H1 (cell line): ENCODE measurements at regions not wholly inside any gene's neighbourhood (a gene's known extent, or its start where the extent isn't known, plus 50 kb on each side); places are given as distances from the start of the nearest gene placed in this dataset.

ENCODE experiments used
- CTCF ChIA-PET: fragments of 300-600 bp; sonication (Branson Sonifier 250); formaldehyde crosslinking; loops from one replicate; lab custom pipeline; 2021; ENCODE audit not compliant: partially characterized antibody; lab: Charles Lee
- POLR2A ChIA-PET: fragments of 300-600 bp; sonication (Branson Sonifier 250); formaldehyde crosslinking; loops from one replicate; lab custom pipeline; 2021; ENCODE audit warnings: inconsistent platforms; ENCODE audit not compliant: partially characterized antibody; lab: Charles Lee
- DNase-seq, 2 experiments: peaks; one replicate each; pipeline versions ENCODE4 v3.0.0 to v3.0.0-alpha.2; 2010 to 2022; ENCODE audit warnings: low spot score in 2 of 2, low read depth in 1 of 2, mixed read lengths in 1 of 2
- FAIRE-seq: peaks from 2 replicates; lab custom pipeline; 2011; peaks lifted over from hg19 to GRCh38; lab: Jason Lieb, UNC
- H2AFZ ChIP-seq: 2 replicates; pipeline ENCODE4 v1.8.1; 2012; ENCODE audit warnings: low read length, inconsistent platforms
- H2AK5ac ChIP-seq: 2 replicates; pipeline ENCODE4 v1.6.1; 2013; ENCODE audit warnings: low read depth, low read length
- H2BK120ac ChIP-seq: replicated peaks from 2 replicates; pipeline ENCODE3; 2013; ENCODE audit warnings: low read depth, low read length, inconsistent platforms
- H2BK12ac ChIP-seq: 2 replicates; pipeline ENCODE4 v1.6.1; 2013; ENCODE audit warnings: low read depth, low read length
- H2BK15ac ChIP-seq: 2 replicates; pipeline ENCODE4 v1.6.1; 2013; ENCODE audit warnings: low read length
- H2BK20ac ChIP-seq: 2 replicates; pipeline ENCODE4 v1.6.1; 2013; ENCODE audit warnings: low read length
- H2BK5ac ChIP-seq: 2 replicates; pipeline ENCODE4 v1.6.1; 2013; ENCODE audit warnings: low read depth, low read length
- H3K14ac ChIP-seq: 2 replicates; pipeline ENCODE4 v1.6.1; 2013; ENCODE audit warnings: inconsistent platforms; ENCODE audit not compliant: insufficient read length
- H3K18ac ChIP-seq: 2 replicates; pipeline ENCODE4 v1.6.1; 2013; ENCODE audit warnings: low read length; ENCODE audit errors: extremely low read depth
- H3K23ac ChIP-seq: 2 replicates; pipeline ENCODE4 v1.6.1; 2013; ENCODE audit warnings: inconsistent platforms; ENCODE audit not compliant: insufficient read length
- H3K23me2 ChIP-seq: 2 replicates; pipeline ENCODE4 v1.6.1; 2013; ENCODE audit warnings: low read depth, low read length
- H3K27ac ChIP-seq: 2 replicates; pipeline ENCODE4 v1.6.1; 2011; ENCODE audit warnings: low read depth, low read length, inconsistent platforms
- H3K27me3 ChIP-seq, 4 experiments: replicated peaks in 1 of 4; 1 replicate in 1 of 4; 2 replicates in 3 of 4; pipeline versions ENCODE4 v1.6.1 to v1.8.1; 2011 to 2013; ENCODE audit warnings: low read length in 3 of 4, mild to moderate bottlenecking in 3 of 4, inconsistent platforms in 2 of 4, mixed read lengths in 2 of 4, moderate library complexity in 1 of 4; ENCODE audit not compliant: control insufficient read depth in 3 of 4, insufficient read depth in 3 of 4; ENCODE audit errors: extremely low read depth in 1 of 4
- H3K36me3 ChIP-seq, 4 experiments: 2 replicates each; pipeline versions ENCODE4 v1.6.1 to v1.8.1; 2011 to 2013; ENCODE audit warnings: mild to moderate bottlenecking in 4 of 4, low read length in 3 of 4, moderate library complexity in 2 of 4, control low read depth in 1 of 4, inconsistent platforms in 1 of 4; ENCODE audit not compliant: insufficient read depth in 4 of 4, control insufficient read depth in 2 of 4
- H3K4ac ChIP-seq: replicated peaks from 2 replicates; pipeline ENCODE3; 2013; ENCODE audit warnings: low read length, low read depth, mixed read lengths, inconsistent platforms; ENCODE audit not compliant: insufficient read length
- H3K4me1 ChIP-seq, 4 experiments: replicated peaks in 1 of 4; 1 replicate in 1 of 4; 2 replicates in 3 of 4; pipeline versions ENCODE4 v1.6.1 to v1.8.1; 2011 to 2013; ENCODE audit warnings: low read length in 3 of 4, inconsistent platforms in 2 of 4, mixed read lengths in 1 of 4; ENCODE audit not compliant: insufficient read depth in 4 of 4, control insufficient read depth in 3 of 4
- H3K4me2 ChIP-seq, 2 experiments: 2 replicates each; pipeline versions ENCODE4 v1.6.1 to v1.8.1; 2011 to 2013; ENCODE audit warnings: low read depth in 2 of 2, low read length in 2 of 2, control low read depth in 1 of 2, inconsistent platforms in 1 of 2, mild to moderate bottlenecking in 1 of 2; ENCODE audit not compliant: insufficient read depth in 1 of 2
- H3K4me3 ChIP-seq, 4 experiments: fragments of 200-600, 300-600 bp in 1 of 4; sonication (generic), shearing (Covaris generic), sonication (Bioruptor Twin) in 1 of 4; 2 replicates each; pipeline versions ENCODE4 v1.5.1 to v1.8.1; 2011 to 2016; ENCODE audit warnings: low read length in 4 of 4, low read depth in 3 of 4, control low read depth in 2 of 4, inconsistent platforms in 2 of 4, mild to moderate bottlenecking in 2 of 4, mixed read lengths in 1 of 4, moderate library complexity in 1 of 4; ENCODE audit not compliant: insufficient read depth in 2 of 4; ENCODE audit errors: extremely low read depth in 1 of 4
- H3K56ac ChIP-seq: replicated peaks from 2 replicates; pipeline ENCODE3; 2013; ENCODE audit warnings: low read depth, mild to moderate bottlenecking, mixed read lengths, low read length, inconsistent platforms; ENCODE audit not compliant: insufficient read length
- H3K79me1 ChIP-seq: 2 replicates; pipeline ENCODE4 v1.6.1; 2013; ENCODE audit warnings: low read depth, low read length, control low read depth
- H3K79me2 ChIP-seq, 2 experiments: 2 replicates each; pipeline versions ENCODE4 v1.6.1 to v1.8.1; 2012 to 2013; ENCODE audit warnings: low read length in 2 of 2, mild to moderate bottlenecking in 2 of 2, inconsistent platforms in 1 of 2; ENCODE audit not compliant: insufficient read depth in 2 of 2, control insufficient read depth in 1 of 2
- H3K9ac ChIP-seq, 4 experiments: replicated peaks in 1 of 4; 1 replicate in 1 of 4; 2 replicates in 3 of 4; pipeline versions ENCODE4 v1.6.1 to v1.8.1; 2011 to 2013; ENCODE audit warnings: low read depth in 3 of 4, low read length in 3 of 4, control low read depth in 2 of 4, mild to moderate bottlenecking in 2 of 4, moderate library complexity in 2 of 4, inconsistent platforms in 1 of 4; ENCODE audit errors: extremely low read depth in 1 of 4
- H3K9me3 ChIP-seq, 2 experiments: 2 replicates each; pipeline versions ENCODE4 v1.6.1 to v1.8.1; 2012 to 2013; ENCODE audit warnings: mild to moderate bottlenecking in 2 of 2, moderate library complexity in 2 of 2, control low read depth in 1 of 2, inconsistent platforms in 1 of 2, low read depth in 1 of 2, low read length in 1 of 2, mixed read lengths in 1 of 2; ENCODE audit not compliant: insufficient read depth in 2 of 2
- H4K20me1 ChIP-seq, 2 experiments: replicated peaks in 1 of 2; 2 replicates each; pipeline versions ENCODE3 to v1.8.1; 2011 to 2013; ENCODE audit warnings: inconsistent platforms in 2 of 2, low read length in 2 of 2, mild to moderate bottlenecking in 1 of 2; ENCODE audit not compliant: insufficient read depth in 2 of 2, control insufficient read depth in 1 of 2
- H4K5ac ChIP-seq: 2 replicates; pipeline ENCODE4 v1.6.1; 2013; ENCODE audit warnings: low read length, low read depth, mixed read lengths, inconsistent platforms; ENCODE audit not compliant: insufficient read length
- H4K8ac ChIP-seq: 2 replicates; pipeline ENCODE4 v1.8.0; 2013; ENCODE audit warnings: mild to moderate bottlenecking, moderate library complexity, low read length, inconsistent platforms; ENCODE audit not compliant: insufficient read depth; ENCODE audit errors: extremely low read depth
- H4K91ac ChIP-seq: replicated peaks from 2 replicates; pipeline ENCODE3; 2013; ENCODE audit warnings: low read length, mixed read lengths, inconsistent platforms; ENCODE audit not compliant: insufficient read length
- CEBPB ChIP-seq: IDR thresholded peaks from 2 replicates; pipeline ENCODE4 v1.6.1; 2012; ENCODE audit warnings: low read depth, low read length
- CTBP2 ChIP-seq: IDR thresholded peaks from 2 replicates; pipeline ENCODE4 v1.7.0; 2011; ENCODE audit warnings: borderline replicate concordance, mild to moderate bottlenecking, moderate library complexity, mixed read lengths, low read length; ENCODE audit not compliant: insufficient read depth, insufficient read length
- CTCF ChIP-seq, 3 experiments: IDR thresholded peaks; 1 replicate in 2 of 3; 2 replicates in 1 of 3; pipeline versions ENCODE4 v1.5.1 to v1.6.1; 2011; ENCODE audit warnings: low read length in 3 of 3, mild to moderate bottlenecking in 3 of 3, inconsistent platforms in 2 of 3, low read depth in 1 of 3, moderate library complexity in 1 of 3; ENCODE audit not compliant: insufficient read depth in 1 of 3; ENCODE audit errors: control extremely low read depth in 1 of 3
- JUND ChIP-seq: IDR thresholded peaks from 2 replicates; pipeline ENCODE4 v1.6.1; 2011; ENCODE audit warnings: mild to moderate bottlenecking, improper control_type of control experiment, low read length
- KDM5A ChIP-seq: fragments of 200-600 bp; IDR thresholded peaks from 2 replicates; pipeline ENCODE4 v1.7.1; 2012; ENCODE audit warnings: mild to moderate bottlenecking, low read length, inconsistent platforms, mixed read lengths
- NRF1 ChIP-seq: IDR thresholded peaks from 2 replicates; pipeline ENCODE4 v1.6.1; 2011; ENCODE audit warnings: mild to moderate bottlenecking, low read depth, low read length, improper control_type of control experiment
- RXRA ChIP-seq: IDR thresholded peaks from 2 replicates; pipeline ENCODE4 v1.6.1; 2011; ENCODE audit warnings: low read depth, mild to moderate bottlenecking, low read length, moderate library complexity; ENCODE audit not compliant: insufficient read depth
- SIN3A ChIP-seq, 2 experiments: IDR thresholded peaks in 1 of 2; conservative IDR thresholded peaks in 1 of 2; 2 replicates each; pipeline ENCODE4 v1.6.1; 2011 to 2012; ENCODE audit warnings: low read length in 2 of 2, improper control_type of control experiment in 1 of 2, low read depth in 1 of 2, mild to moderate bottlenecking in 1 of 2
- SP2 ChIP-seq: IDR thresholded peaks from 2 replicates; pipeline ENCODE4 v1.6.1; 2012; ENCODE audit warnings: mild to moderate bottlenecking, low read length, inconsistent platforms
- SP4 ChIP-seq: IDR thresholded peaks from 2 replicates; pipeline ENCODE4 v1.6.1; 2012; ENCODE audit warnings: low read length, inconsistent platforms
- SRF ChIP-seq: IDR thresholded peaks from 2 replicates; pipeline ENCODE4 v1.6.1; 2011; ENCODE audit warnings: mild to moderate bottlenecking, low read depth, low read length, moderate library complexity
- TAF7 ChIP-seq: optimal IDR thresholded peaks from 2 replicates; pipeline ENCODE3; 2011; ENCODE audit warnings: low read depth, mild to moderate bottlenecking, inconsistent platforms, low read length, moderate library complexity, borderline replicate concordance
- TBP ChIP-seq: IDR thresholded peaks from 2 replicates; pipeline ENCODE4 v1.6.1; 2011; ENCODE audit warnings: low read depth, low read length, improper control_type of control experiment
- WGBS, 2 experiments: shearing (Covaris generic) in 1 of 2; methylation state at CpG; one replicate each; pipeline versions ENCODE4 v1.1.6 to v1.1.7; 2013 to 2015; ENCODE audit warnings: low lambda C conversion rate in 2 of 2, mixed read lengths in 2 of 2, inconsistent platforms in 1 of 2, low coverage in 1 of 2, missing lambda C conversion rate in 1 of 2; ENCODE audit not compliant: insufficient replicate concordance in 2 of 2, insufficient coverage in 1 of 2, insufficient read length in 1 of 2; ENCODE audit errors: extremely low coverage in 1 of 2, missing lambda C conversion rate in 1 of 2; 5-methylcytosine and 5-hydroxymethylcytosine counted together

- Histone ChIP-seq H3K27me3 (no peaks in the 10 kb centered on the region), H4K8ac (no peak overlapping the region), H2BK12ac (no peak overlapping the region), H3K18ac (no peak overlapping the region), H4K5ac (no peak overlapping the region), H3K9ac (no peak overlapping the region), H2BK120ac (no peak overlapping the region), H4K20me1 (no peaks in the 10 kb centered on the region), H3K4ac (no peak overlapping the region), H3K79me2 (no peaks in the 10 kb centered on the region), H4K91ac (no peak overlapping the region), H2BK5ac (no peak overlapping the region), H2AK5ac (no peak overlapping the region), H3K4me1 (no peaks in the 10 kb centered on the region), H3K79me1 (no peaks in the 10 kb centered on the region), H3K23me2 (no peaks in the 10 kb centered on the region), H2AFZ (no peak overlapping the region), H3K4me2 (no peak overlapping the region), H3K56ac (no peak overlapping the region), H3K9me3 (no peaks in the 10 kb centered on the region), H3K23ac (no peak overlapping the region), H3K4me3 (no peak overlapping the region), H3K36me3 (no peaks in the 10 kb centered on the region), H2BK20ac (no peak overlapping the region), H2BK15ac (no peak overlapping the region), H3K27ac (no peak overlapping the region), H3K14ac (no peak overlapping the region)
- POLR2A ChIA-PET, result no interaction called here
- WGBS, 2 experiments, result 72% methylated on average over 1 of the region's 1 CpG; no CpG with 5 or more reads in 1 of the 2 experiments
- CTCF ChIA-PET, result interaction anchor here (0.6 to 0.9 kb wide), 2 partner anchors 14 to 1162 kb away, joined by 3 read pairs; no protein-coding TSS in a partner anchor
- DNase-seq, result no peak
- no peak for FAIRE-seq
- TF ChIP-seq SP4 (no peak), RXRA (no peak), SIN3A (conservative IDR thresholded peaks at IDR 0.05 in 1 of 2, IDR thresholded peaks at IDR 0.05 in 1 of 2; ENCODE audit: low read depth in 1 of 2, low read length in 2 of 2) (no peak), SRF (no peak), CTCF (IDR thresholded peaks at IDR 0.05; ENCODE audit: control extremely low read depth in 1 of 3, insufficient read depth in 1 of 3, low read depth in 1 of 3, low read length in 3 of 3) (no peak), TBP (no peak), CEBPB (no peak), JUND (no peak), CTBP2 (no peak), TAF7 (no peak), NRF1 (no peak), KDM5A (no peak), SP2 (no peak)
Observed at GRCh38 chr5:116663081-116663480, 88.5 kb upstream of the SEMA6A start.
